ENCODE measurements at regions not wholly inside any gene's neighbourhood (a gene's known extent, or its start where the extent isn't known, plus 50 kb on each side); places are given as distances from the start of the nearest gene placed in this dataset.

- TF ChIP-seq GATA2 (IDR thresholded peaks at IDR 0.05; ENCODE audit: low read depth, low read length) (no peak), GATA3 (IDR thresholded peaks at IDR 0.05; ENCODE audit: low read depth, low read length) (no peak)
Measured at GRCh38 chr15:69976366-69976994, 121.2 kb downstream of the TLE3 start.

- TF ChIP-seq GATA2 (IDR thresholded peaks at IDR 0.05; ENCODE audit: low read depth, low read length), result no peak
Measured at GRCh38 chr15:69978603-69979002, 119.1 kb downstream of the TLE3 start.

- TF ChIP-seq GATA3 (IDR thresholded peaks at IDR 0.05; ENCODE audit: low read depth, low read length) (no peak), GATA2 (IDR thresholded peaks at IDR 0.05; ENCODE audit: low read depth, low read length) (no peak)
Measured at GRCh38 chr15:69979262-69979661, 118.5 kb downstream of the TLE3 start.

DNA sequence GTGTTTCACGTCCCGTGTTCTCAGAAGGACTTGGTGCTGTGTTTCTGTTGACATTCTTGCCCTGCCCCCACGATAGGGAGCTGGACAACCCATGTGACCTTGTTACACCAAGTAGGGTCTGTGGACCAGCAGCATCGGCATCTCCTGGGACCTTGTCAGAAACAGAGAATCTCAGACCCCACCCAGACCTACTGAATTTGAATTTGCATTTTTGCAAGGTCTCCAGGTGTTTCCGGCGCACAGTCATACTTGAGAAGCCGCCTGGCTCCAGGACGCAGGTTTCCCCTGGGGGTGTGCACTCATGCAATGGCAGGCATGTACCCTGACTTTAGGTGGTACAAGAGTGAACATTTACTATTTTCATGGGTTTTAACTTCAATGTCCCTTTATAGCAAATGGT, 117.9 kb downstream of the TLE3 start:
- TF ChIP-seq GATA3 (IDR thresholded peaks at IDR 0.05; ENCODE audit: low read depth, low read length), result no peak
- TF ChIP-seq GATA2 (IDR thresholded peaks at IDR 0.05; ENCODE audit: low read depth, low read length), result no peak

DNA sequence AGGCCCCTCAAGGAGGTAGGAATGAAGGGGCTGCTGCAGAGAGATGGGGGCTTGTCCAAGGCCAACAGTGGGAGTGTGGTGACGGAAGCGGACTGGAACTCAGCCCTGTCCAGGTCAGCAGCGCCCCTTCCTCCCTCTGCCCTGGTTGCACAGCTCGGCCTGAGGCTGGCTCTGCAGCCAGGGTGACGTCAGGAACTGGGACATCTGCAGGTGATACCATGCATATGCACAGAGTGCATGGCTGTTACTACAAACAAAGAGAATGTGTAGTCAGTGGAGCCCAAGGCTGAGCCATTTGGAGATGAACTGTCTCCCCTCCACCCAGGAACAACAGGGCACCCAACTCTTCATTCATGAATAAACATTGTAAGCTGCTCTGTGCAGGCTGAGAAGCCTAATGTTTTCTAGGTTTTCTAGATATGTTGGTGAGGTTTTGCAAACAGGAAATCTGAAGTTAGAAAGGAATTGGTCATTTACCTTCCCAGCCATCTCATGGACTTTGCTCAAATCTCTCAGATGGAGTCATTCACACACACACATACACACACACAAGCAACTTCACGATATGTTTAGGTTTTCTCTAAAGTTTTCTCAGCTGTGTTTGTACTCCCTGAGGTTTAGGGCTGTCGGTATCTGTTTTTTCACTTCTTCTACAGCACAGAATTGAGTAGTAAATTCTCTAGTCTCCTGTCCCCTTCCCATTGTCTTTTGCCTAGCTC, 117.2 kb downstream of the TLE3 start:
- TF ChIP-seq GATA3 (IDR thresholded peaks at IDR 0.05; ENCODE audit: low read depth, low read length) (no peak), GATA2 (IDR thresholded peaks at IDR 0.05; ENCODE audit: low read depth, low read length) (no peak)

DNA sequence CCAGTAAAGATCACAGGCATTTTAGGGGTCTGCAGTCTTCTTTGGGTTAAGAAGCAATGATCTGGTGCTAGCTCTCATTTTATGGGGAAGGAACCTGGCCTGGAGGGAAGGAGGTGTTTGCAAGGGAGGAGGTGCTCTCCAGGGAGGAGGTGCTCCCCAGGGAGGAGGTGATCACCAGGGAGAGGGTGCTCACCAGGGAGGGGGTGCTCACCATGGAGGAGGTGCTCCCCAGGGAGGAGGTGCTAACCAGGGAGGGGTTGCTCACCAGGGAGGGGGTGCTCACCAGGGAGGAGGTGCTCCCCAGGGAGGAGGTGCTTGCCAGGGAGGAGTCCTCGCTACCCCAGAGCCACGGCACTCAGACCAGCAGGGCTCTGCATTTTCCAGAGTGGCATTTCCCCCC, 115.7 kb downstream of the TLE3 start:
- TF ChIP-seq GATA3 (IDR thresholded peaks at IDR 0.05; ENCODE audit: low read depth, low read length), result no peak
- no peak for TF ChIP-seq GATA2 (IDR thresholded peaks at IDR 0.05; ENCODE audit: low read depth, low read length)

DNA sequence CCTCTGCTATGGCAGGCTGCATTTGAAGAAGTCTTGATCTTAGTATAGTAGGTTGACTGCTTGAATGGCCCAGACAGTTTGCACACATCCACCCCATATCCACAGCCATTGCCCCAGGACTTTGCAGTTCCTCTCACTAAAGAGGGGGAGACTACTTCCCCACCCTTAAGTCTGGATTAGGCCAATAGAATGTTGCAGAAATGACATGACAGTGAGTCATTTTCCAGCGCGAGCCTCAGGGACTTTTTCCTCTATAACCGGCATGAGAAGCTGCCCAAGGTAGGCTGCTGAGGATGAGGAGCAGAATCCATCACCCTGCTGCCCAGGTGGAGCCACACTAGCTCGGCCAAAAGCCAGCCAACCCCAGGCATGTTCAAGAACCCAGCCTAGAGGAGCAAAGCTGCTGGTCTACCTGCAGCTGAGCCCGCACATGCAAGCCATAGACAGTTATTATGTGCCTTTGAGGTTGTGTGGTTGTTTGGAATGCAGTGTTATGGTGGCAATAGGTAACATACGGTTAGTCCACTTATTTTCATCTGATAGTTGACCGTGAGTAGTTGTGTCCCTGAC, 113.9 kb downstream of the TLE3 start:
- TF ChIP-seq GATA2 (IDR thresholded peaks at IDR 0.05; ENCODE audit: low read depth, low read length) (no peak), GATA3 (IDR thresholded peaks at IDR 0.05; ENCODE audit: low read depth, low read length) (no peak)

GRCh38 chr15:69987492-69988489, 109.9 kb downstream of the TLE3 start:
- TF ChIP-seq GATA2 (IDR thresholded peaks at IDR 0.05; ENCODE audit: low read depth, low read length), result no peak
- no peak for TF ChIP-seq GATA3 (IDR thresholded peaks at IDR 0.05; ENCODE audit: low read depth, low read length)

DNA sequence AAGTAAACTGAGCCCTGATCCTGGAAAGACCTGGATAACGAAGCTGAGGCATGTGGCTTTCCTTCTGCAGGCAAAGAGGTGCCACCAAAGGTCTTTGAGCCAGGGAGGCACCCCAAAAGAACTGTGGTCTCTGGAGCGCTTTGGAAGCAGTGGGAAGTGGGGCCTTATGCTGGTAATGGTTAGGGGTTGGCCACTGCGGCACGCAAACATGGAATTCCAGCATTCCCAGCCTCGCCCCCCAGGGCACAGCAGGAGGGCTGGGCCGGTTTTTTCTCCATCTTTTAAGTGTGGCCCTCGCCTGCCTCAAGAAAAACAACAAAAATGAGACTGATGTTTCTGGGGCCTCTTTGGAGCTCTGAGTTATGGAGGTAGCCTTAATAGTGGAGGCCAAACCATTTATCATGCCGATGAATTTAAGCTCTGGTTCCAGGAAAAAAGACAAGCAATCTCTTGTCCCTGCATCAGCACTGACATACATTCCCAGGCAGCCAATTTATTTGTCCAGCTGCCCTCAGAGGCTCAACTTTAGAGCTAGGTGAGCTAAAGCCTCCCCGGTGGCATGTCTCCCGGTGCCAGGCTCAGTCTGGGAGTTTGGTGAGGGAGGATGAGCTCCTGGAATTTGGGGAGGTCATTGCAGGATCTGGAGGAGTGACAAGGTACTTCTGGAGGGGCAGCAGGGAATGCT, 109.0 kb downstream of the TLE3 start:
- TF ChIP-seq GATA2 (IDR thresholded peaks at IDR 0.05; ENCODE audit: low read depth, low read length), result no peak
- no peak for TF ChIP-seq GATA3 (IDR thresholded peaks at IDR 0.05; ENCODE audit: low read depth, low read length)

DNA sequence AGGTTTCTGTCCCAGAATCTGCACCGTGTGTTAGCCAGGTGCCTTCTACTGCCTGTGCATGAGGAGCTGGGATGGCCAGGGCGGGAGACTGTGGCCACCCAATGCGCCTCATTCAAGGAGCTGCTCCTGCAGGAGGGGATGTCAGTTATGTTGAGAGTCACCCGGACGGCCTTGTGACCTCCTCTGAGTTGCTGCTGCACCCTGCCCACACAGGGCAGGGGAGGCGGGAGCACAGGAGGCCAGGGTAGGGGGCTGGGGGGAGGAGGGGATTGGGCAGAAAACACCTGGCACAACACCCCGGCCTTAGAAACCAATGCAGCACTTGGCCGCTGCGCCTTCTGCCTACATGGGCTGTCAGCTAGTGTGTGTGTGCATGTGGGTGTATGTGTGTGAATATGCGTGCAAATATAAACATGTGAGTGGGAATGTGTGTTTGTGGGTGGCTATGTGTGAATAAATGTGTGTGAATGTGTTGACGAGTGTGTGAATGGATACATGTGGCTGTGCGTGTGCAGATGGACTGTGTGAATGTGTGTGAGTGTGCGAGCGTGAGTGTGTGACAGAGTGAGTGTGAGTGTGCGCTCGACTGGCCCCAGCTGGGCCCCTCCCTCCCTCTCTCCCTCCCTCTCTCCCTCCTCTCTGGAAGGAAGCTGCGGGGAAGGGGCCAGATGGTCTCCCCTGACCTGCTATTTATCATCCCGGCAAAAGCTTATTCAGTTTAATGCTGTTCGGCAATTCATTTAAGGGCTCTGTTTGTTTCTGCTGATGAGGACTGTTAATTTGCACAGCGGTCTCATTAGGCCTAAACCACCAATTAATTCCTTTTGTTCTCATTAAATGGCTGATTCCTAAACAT, 106.9 kb downstream of the TLE3 start:
- TF ChIP-seq GATA3 (IDR thresholded peaks at IDR 0.05; ENCODE audit: low read depth, low read length) (no peak), GATA2 (IDR thresholded peaks at IDR 0.05; ENCODE audit: low read depth, low read length) (no peak)

GRCh38 chr15:69991551-69991980, 106.2 kb downstream of the TLE3 start:
- TF ChIP-seq GATA2 (IDR thresholded peaks at IDR 0.05; ENCODE audit: low read depth, low read length), result no peak
- no peak for TF ChIP-seq GATA3 (IDR thresholded peaks at IDR 0.05; ENCODE audit: low read depth, low read length)

- no peak for TF ChIP-seq GATA2 (IDR thresholded peaks at IDR 0.05; ENCODE audit: low read depth, low read length)
- TF ChIP-seq GATA3 (IDR thresholded peaks at IDR 0.05; ENCODE audit: low read depth, low read length), result no peak
Measured at GRCh38 chr15:69992348-69992747, 105.4 kb downstream of the TLE3 start.
